GM12892 (cell line): ENCODE measurements at regions not wholly inside any gene's neighbourhood (a gene's known extent, or its start where the extent isn't known, plus 50 kb on each side); places are given as distances from the start of the nearest gene placed in this dataset.

ENCODE experiments used
- DNase-seq: peaks from one replicate; pipeline ENCODE4 v3.0.0; 2011; ENCODE audit not compliant: insufficient read length
- FAIRE-seq: peaks from 2 replicates; lab custom pipeline; 2011; peaks lifted over from hg19 to GRCh38; lab: Jason Lieb, UNC
- POLR2A ChIP-seq: IDR thresholded peaks from 2 replicates; pipeline ENCODE4 v1.6.1; 2011; ENCODE audit warnings: low read depth, low read length, control low read depth
- POLR2AphosphoS5 ChIP-seq: IDR thresholded peaks from 2 replicates; pipeline ENCODE4 v1.6.1; 2011; ENCODE audit warnings: low read depth, low read length, control low read depth
- TAF1 ChIP-seq: IDR thresholded peaks from 2 replicates; pipeline ENCODE4 v1.6.1; 2011; ENCODE audit warnings: low read depth, mild to moderate bottlenecking, control low read depth, low read length, borderline replicate concordance

DNA sequence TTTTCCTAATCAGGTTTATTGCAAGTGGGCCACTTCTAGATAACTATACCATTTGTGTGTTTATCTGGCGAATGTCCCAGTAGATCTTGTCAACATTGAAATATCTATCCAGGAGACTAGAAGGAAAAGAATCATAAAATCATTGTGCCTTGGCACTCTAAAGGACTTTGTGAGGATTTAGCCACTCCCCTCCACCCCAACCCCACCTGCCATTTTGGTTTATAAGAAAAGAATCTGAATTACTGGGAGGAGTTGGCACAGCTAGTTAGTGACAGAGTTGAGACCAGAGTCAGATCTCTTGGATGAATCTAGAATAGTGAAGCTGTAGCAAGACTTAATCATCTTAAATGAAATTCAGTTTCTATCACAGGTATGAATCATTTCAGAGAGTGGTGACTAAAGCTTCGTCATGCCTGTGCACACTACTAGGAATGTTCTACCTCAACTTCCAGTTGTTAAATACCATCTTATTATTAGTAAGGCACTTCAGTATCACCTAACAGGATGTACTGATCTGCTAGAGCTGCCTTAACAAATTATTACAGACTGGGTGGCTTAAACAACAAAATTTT is 212.7 kb upstream of the SLC14A2 start:
- no peak for TF ChIP-seq POLR2A
- no peak for TF ChIP-seq POLR2AphosphoS5
- TF ChIP-seq TAF1 = no peak
- no peak for FAIRE-seq
- no peak for DNase-seq

DNA sequence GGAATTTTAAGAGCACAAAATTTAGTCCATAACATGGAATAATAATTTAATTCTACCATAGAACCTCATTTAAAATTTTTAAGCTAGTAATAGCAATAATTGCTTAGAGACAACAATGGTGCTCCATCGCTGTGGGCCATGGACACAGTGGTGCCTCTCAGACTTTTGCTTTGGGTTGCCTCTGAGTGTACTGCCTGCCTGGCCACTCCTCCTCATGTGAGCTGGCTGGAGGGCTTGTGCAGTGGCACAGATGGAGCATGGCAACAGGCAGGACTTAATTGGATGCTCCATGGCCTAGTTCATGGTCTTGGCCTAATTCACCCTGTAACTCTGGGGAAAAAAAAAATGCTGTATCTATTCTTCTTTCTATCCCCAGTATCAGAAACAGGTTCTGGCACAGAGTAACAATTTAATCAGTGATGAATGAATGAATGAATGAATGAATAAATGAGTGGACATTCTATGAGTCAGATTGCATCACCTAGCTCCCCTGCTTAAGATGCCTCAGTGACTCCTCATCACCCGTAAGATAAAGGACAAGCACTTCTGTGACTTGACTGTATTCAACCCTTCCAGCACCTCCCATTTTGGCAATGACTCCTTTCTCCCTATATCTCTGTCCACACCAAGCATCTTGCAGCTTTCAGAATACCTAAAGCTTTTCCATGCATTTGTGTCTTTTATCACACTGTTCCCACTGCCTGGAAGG is 211.8 kb upstream of the SLC14A2 start:
- TF ChIP-seq POLR2AphosphoS5 = no peak
- no peak for TF ChIP-seq POLR2A
- TF ChIP-seq TAF1 = no peak
- DNase-seq (no peak), FAIRE-seq (no peak)

DNA sequence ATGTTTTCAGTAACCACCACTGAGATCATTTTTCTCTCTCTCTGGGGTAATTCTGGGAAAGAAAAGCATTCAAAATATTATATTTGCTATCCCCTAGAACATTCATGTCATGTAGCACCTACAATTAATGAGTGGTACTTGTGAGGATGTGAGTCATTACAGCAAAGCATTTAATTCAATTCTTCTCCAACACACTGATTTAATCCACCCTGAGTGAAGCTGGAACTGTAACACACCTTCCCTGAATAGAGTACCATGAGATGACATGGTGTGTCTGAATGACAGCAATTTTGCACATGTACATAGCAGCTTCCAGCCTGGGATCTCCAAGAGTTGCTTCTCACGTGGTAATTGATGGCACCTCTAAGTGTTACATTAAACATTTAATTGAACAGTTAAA is 207.1 kb upstream of the SLC14A2 start:
- DNase-seq = no peak
- TF ChIP-seq POLR2A (no peak), POLR2AphosphoS5 (no peak), TAF1 (no peak)
- no peak for FAIRE-seq

DNA sequence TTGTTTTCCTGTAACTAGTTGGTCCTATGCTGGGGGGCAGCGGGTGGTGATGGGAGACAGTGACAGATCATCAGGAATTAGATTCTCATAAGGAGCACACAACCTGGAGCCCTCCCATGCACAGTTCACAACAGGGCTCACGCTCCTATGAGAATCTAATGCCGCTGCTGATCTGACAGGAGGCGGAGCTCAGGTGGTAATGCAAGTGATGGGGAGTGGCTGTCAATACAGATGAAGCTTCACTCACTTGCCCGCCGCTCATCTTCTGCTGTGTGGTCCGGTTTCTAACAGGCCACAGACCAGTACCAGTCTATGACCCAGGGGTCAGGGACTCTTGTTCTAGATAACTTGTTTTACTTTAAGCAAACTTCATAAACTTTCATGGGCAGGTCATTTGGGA is 205.3 kb upstream of the SLC14A2 start:
- no peak for FAIRE-seq
- no peak for TF ChIP-seq POLR2A
- no peak for TF ChIP-seq POLR2AphosphoS5
- no peak for TF ChIP-seq TAF1
- DNase-seq = no peak

DNA sequence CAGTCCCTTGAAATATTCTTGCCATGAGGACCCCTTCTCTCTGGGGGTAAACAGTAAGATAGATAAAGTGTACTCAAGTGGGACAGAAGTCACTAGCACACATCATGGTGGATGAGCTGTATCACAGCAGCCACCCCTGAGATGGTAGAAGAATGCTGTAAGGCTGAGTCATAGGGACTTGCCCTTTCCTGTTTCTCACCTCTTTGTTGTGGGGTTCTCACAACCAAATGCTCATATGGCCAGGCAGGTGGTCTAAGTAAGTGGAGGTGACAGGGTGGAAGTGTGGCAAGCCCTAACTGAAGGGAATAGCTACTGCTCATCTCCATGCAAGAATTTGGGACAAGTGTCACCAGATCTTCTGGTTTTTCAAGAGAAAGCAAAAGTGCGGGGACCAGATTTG is 202.7 kb upstream of the SLC14A2 start:
- TF ChIP-seq TAF1 (no peak), POLR2AphosphoS5 (no peak), POLR2A (no peak)
- no peak for FAIRE-seq
- no peak for DNase-seq

DNA sequence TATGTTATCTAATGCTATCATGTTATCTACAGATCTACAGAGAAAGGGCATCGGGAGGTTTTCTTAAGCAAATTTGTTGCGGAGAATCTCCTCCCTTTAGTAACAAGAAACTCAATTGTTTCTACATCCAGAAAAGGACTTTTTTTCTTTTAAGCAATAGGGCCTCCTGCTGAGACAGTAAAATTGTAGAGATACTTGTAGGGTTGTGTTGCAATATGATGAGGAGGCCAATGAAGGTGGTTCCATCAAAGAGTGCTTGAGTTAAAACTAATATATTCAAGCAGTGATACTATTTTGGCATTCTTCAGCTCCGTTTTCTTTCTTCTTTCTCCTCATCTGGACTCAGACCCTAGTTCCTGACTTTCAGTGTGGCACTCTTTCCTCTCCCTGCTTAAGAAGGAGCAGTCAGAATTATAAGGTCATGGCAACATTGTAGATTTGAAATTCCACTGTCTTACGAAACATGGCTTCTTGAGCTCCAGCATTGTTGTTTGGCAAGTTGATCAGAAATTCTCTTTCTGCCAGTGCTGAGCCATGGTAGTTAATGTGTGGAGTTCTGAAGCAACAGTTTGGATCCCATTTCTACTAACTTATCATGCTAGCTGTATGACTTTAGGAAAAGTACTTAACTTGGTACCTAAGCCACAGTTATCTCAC is 202.0 kb upstream of the SLC14A2 start:
- no peak for FAIRE-seq

DNA sequence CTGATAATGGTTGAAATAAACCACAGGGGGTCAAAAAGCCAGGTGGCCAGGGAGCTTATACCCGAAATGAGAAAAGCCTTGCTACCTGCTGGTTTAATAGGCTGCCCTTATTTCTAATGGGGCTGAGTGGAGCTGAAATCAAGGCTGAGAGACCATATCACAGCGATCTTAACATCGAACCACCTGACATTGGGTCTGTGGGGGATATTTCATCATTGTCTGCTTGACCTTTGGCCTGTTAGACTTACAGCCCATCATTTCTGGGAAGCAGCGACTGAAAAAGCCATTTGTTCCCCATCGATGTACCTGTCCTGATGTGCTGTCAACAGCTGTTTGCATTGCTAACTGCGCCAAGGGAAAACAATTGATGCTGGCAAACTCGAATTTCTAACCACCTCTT is 199.7 kb upstream of the SLC14A2 start:
- FAIRE-seq = no peak
- no peak for DNase-seq
- TF ChIP-seq POLR2AphosphoS5 (no peak), TAF1 (no peak), POLR2A (no peak)

More for the DNA sequence above, 202.0 kb upstream of the SLC14A2 start:
- TF ChIP-seq POLR2A (no peak), POLR2AphosphoS5 (no peak), TAF1 (no peak)
- DNase-seq = no peak

DNA sequence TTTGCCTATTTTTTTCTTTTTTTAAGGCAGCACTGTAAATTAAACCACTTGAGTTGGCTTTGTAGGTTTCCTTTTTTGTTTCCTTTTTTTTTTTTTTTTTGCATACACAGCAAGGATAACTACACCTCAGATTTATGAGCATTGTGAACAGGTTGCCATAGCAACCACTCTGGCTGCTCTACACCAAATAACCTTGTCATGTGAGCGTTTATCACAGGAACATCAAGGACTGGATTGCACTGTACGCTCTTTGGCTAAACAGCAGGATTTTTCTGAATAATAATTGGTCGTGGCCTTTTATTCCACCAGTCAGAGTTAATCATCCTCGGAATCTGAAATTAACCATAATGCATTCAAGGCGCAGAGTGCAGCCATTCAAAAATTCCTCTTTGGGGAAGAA is 199.1 kb upstream of the SLC14A2 start:
- DNase-seq (no peak), FAIRE-seq (no peak)
- TF ChIP-seq POLR2AphosphoS5 = no peak

DNA sequence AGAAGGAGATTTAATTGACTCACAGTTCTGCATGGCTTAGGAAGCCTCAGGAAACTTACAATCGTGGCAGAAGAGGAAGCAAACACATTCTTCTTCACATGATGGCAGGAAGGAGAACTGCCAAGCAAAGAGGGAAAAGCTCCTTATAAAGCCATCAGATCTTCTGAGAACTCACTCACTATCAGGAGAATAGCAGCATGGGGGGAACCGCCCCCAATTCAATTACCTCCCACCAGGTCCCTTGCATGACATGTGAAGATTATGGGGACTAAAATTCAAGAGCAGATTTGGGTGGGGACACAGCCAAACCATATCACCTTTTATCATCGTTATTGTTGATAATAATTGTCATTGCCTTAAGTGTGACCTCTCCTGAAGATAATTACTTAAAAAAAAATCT is 197.9 kb upstream of the SLC14A2 start:
- FAIRE-seq (no peak), DNase-seq (no peak)
- no peak for TF ChIP-seq TAF1
- no peak for TF ChIP-seq POLR2AphosphoS5
- TF ChIP-seq POLR2A = no peak

DNA sequence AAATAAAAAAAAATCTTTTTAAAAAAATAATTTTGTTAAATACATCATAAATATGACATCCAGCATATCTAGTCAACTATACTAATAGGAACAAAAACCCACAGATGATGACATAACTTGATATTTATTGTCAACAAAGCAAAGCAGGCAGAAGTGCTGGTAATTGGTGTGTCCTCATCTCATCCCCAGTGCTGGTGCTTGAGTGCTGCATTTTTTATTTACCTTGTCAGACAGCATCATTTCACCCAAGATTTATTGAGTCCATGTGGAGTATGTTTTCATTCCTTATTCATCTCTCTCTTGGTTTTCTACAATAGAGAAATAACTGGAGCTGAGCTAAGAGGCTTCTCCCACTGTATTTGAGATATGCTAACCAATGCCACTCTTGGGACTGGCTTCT is 191.6 kb upstream of the SLC14A2 start:
- no peak for FAIRE-seq
- DNase-seq = no peak

DNA sequence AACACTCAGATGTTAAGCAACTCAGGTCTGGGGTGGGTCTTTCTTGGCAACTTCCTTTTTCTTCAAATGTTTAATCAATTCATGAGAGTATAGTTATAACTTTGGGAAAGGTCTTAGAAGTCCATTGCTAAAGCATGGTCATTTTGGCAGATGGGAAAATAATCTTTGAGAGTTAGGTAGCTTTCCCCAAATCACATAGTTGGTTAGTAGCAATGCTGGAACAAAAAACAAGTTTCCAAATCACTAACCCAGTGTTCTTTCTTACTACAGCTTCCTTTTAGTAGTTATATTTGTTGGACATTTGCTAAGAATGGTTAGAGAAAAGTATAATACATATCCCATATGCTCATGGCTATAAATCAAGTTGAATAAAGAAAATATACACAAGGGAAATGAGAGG is 185.2 kb upstream of the SLC14A2 start:
- TF ChIP-seq POLR2A (no peak), TAF1 (no peak), POLR2AphosphoS5 (no peak)
- DNase-seq = no peak
- FAIRE-seq = no peak

More for the DNA sequence above, 191.6 kb upstream of the SLC14A2 start:
- TF ChIP-seq POLR2A = no peak
- TF ChIP-seq POLR2AphosphoS5 = no peak
- TF ChIP-seq TAF1 = no peak

DNA sequence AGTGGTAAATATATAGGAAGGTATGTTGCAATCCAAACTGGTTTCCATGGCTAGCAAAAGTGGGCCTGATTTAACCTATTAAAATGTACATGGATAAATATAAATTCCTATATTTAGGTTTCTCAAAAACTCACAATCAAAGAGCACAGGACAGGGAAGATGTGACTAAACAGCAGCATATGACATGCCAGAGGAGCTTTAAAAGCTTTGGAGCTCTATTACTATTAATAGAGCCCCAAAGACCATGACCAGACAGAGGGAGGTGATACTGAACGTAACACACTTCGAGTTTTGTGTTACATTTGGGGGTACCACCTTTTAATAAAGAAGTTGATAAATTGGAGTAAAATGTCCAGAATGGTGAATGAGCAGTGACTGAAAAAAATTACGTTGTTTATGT is 179.5 kb upstream of the SLC14A2 start:
- DNase-seq (no peak), FAIRE-seq (no peak)
- TF ChIP-seq TAF1 = no peak
- no peak for TF ChIP-seq POLR2AphosphoS5
- TF ChIP-seq POLR2A = no peak
